GM21825 (cell line): ENCODE measurements at regions not wholly inside any gene's neighbourhood (a gene's known extent, or its start where the extent isn't known, plus 50 kb on each side); places are given as distances from the start of the nearest gene placed in this dataset.

ENCODE experiments used
- ATAC-seq: cut with Tn5 transposase; IDR thresholded peaks from one replicate; pipeline ENCODE4 v1.9.1; 2021; ENCODE audit warnings: mild to moderate bottlenecking, moderate library complexity; ENCODE audit not compliant: unreplicated experiment

DNA sequence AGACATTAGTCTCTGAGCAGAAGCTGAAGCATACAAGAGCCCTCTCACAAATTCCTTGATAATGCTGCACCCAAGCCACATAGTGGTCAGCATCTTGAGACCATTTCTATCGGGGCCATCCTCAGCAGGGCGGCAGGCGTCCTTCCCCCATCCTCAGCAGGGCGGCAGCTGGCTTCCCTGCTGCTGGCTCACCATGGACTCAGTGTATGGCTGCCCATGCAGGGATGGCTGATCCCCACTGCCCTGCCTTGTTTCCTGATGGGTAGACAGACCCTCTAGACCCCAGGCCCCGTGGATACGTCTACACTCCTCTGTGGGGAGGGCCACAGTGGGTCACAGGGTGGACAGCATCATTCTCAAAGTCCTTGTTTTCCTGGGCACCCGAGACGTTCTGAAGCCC, 406.8 kb downstream of the TCERG1L start:
- ATAC-seq: no peak

DNA sequence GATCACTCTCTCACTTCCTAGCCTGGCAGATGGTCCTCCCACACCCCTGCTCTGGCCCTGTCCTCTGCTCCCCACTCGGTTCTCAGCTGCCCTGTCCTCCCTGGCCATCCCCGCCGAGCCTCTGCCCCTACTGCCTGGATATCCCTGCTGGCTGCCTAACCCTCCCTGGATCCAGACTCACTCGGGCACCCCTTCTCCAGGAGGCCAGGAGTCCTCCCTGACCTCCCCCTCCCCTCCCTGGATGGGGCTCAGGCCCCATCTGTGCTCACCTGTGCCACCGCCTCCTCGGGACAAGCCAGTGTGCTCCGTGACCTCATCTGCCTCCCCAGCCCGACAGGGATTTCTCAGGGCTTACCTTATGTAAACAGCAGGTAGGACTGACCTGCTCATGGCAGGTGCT, 406.1 kb downstream of the TCERG1L start:
- no peak for ATAC-seq

DNA sequence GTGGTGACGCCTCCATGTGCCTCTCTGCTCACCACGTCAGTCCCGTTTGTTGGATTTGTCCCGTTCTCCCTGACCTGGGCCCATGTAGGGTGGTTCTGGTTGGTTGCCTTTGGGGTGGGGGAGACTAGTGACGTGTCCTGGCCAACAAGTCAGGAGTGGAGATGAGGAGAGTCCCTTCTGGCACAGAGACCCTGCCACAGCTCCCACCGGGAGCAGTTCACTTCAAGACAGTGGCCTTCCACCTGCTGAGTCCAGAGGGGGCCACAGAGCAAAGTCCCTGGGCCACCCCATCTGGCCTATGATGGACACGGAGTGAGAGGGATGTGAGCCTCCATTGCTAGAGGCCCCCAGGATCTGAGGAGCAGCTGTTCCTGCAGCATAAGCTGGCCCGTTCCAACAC, 405.6 kb downstream of the TCERG1L start:
- ATAC-seq: no peak

DNA sequence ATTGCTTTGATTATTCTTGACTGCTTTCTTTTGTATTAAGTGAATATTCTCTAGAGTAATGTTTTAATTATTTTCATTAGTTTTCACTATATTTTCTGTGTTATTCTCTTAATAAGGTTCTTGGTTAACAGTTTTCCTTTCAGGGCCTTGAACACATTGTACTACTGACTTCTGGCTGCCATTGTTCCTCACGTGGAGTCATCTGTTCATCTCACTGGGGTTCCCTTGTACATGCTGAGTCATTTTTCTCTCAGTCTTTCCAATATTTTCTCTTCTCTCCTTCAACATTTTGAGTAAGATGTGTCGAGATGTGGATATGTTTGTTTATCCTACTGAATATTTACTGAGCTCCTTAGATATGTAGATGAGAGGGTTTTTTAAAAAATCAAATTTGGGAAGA, 400.7 kb downstream of the TCERG1L start:
- ATAC-seq: no peak

DNA sequence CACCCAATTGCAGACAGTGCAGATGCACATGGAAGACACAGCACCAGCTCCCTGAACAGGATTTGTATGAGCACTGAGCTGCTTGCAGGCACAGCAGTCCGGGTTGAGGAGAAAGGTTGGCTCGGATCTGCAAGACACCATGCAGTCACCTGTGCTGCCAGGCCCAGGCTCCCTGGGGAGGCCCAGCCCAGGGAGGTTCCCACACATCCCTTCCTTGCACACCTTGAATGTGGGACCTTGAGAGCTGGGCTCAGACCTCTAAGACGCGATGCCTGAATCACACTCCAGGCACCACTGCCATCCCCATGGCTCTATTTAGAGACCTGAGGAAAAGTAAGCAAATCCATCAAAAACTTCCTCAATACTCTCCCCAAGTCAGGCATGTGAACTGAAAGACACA, 397.7 kb downstream of the TCERG1L start:
- no peak for ATAC-seq

DNA sequence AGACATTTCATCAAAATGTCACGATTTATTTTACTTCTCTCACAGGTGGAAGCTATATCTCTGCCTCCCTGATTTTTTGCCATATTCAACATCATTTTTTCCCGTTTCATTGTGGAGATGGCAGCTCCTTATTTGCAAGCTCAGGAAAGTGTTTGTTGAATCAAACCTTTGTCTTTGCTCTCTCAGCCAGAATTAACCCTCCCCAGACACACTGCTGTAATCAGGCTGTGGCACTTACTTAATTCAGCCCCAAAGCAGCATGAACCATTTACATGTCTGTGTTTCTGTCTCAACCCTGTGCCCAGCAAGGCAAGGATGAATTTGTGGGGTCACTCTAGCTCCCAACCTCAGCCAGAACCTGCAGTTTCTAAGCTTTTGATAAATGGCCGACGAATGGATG, 397.2 kb downstream of the TCERG1L start:
- no peak for ATAC-seq

DNA sequence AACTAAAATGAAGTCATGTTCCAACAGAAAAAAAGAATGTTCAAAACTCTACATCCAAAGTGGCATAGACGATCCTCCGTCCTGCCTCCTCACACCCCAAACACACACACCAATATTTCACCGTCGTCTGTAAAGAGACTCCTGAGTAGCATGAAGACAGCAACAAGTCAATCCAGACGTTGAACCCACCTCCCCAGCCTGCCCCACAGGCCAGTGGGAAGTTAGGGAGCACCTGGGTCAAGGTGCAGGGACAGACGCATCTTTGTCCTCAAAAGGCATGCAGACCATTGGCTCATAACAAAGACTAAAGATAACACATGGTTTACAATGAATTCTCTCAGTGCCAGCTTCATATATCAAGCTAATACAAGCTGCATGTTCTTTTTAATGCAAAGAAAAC, 396.5 kb downstream of the TCERG1L start:
- no peak for ATAC-seq

DNA sequence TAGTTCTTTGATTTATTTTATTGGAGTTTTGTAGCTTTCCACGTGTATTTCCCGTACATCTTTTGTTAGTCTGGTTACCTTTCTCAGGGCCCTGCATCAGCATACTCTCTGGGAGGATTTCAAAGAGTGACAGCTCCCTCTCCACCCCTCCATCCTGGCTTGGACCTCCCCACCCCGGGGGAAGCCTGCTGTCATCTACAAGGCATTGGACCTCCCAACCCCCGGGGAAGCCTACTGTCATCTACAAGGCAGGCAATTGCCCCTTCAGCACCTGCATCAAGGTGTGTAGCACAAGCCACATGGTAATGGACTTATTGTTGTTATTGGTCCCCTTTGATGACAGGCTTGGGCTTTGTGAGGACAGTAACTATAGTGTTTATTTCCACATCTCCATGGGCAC, 390.1 kb downstream of the TCERG1L start:
- ATAC-seq: no peak

DNA sequence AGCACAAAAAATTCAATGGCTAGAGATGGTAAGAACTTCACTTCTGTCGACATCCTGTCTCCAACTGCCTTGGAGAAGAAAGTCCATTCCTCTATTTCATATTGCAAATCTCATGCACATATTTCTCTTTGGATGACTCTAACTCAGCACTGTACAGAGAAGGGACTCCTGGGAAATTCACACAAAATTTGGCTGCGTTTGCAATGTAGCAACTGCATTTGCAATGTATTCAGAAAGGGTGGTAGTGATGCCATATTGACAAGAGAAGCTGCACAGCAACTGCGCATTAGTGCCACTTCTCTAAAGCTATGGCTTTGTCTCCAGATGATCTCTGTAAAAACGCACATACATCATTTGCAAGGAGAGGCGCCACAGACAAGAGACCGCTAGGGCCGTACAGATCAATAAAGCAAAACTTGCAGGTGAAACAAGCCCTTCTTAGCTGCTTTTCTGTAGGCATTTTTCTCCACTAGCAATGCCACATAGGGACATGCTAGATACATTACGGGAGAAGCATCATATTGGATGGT, 389.5 kb downstream of the TCERG1L start:
- ATAC-seq: no peak

DNA sequence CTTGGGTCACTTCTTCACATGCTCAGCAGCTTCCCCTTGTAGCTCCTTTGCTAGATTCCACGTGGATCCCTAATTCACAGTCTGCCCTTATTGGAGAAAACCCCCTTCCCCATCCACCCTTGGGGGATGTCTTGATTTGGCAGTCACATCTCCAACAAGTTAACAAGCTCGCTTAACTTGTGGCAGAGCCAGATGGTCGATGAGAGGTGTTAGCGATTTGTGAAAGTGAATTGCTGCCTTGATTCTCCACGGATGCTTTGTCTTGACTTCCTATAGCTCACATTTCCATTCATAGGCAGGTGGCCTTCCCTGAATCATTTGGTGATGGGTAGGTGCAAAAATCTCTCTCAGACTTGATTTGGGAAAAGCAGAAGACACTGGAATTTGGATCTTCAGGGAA, 387.9 kb downstream of the TCERG1L start:
- no peak for ATAC-seq

DNA sequence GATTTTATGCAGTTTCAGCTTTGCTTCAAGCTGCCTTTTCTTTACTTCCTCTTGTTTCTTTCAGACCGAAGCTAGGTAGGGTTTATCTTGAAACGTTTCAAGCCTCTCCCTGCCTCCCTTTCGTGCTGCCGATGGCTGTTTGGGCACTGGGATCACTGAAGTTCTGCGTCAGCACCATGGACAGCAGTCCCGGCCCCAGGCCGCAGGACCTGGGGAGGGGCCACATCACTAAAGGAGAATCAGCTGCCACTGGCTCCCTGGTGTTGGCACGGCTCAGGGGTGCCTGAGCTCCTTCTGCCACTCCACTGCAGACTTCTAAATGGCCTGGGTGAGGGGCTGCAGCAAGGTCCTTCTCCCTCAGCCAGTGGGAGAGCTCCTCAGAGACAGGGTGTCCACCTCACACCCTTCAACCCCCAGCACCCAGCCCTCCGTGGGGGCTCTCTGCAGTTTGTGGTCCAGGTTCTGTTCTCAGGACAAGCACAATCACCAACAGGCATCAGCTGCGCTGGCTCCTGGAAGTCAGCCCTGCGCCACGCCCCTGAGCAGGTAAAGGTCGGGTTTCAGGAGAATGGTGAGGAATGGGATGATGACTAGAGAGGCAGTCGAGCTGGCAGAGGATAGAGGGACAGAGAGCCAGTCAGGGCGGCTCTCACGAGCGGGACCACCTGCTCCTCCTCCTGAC, 387.2 kb downstream of the TCERG1L start:
- ATAC-seq: no peak

DNA sequence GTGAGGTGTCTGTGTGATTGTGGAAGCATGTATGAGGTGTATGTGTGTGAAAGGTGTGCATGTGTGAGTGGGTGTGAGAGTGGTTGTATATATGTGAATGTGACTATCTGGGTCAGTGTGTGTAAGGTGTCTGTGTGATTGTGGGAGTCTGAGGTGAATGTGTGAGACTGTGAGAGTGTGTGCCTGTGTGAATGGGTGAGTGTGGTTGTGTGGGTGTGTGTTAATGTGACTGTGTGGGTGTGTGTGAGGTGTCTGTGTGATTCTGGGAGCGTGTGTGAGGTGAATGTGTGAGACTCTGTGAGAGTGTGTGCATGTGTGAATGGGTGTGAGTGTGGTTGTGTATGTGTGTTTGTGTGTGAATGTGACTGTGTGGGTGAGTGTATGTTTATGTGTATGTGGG, 385.1 kb downstream of the TCERG1L start:
- ATAC-seq: no peak

DNA sequence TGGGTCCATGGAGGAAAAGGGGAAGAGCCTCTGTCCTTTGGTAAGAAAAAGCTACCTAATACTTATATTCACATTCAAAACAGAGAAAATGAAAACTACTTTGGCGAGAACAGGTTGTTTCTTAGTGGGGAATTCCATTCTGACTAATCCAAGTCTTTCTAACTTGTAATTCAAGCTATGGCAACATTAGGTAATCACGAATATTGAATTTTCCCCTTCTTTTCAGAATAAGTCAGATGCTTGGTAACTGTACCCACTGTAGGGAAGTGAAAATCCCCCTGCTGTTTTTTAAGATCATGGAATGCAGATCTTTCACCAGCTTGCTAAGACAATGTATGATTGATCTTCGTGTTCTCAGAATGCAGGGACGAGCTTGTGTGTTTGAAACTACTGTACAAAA, 384.4 kb downstream of the TCERG1L start:
- no peak for ATAC-seq

DNA sequence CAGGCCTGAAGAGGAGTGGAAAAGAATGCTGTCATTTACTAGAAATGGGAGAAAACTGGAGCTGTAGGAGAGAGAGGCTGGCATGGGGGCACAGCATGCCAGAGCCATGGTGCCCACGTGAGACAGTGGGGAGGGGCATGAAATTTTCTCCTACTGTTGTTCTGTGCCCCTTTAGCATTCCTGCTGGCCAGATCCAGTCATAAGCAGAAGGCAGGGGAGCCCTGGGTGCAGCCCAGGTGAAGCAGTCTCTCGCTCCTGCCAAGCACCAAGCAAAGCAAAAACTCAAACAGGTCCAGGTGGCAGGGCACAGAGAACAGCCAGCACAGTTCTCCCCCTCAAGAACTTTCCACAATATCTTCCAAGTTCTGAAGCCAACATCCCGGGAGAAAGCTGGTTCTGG, 383.2 kb downstream of the TCERG1L start:
- ATAC-seq: no peak

DNA sequence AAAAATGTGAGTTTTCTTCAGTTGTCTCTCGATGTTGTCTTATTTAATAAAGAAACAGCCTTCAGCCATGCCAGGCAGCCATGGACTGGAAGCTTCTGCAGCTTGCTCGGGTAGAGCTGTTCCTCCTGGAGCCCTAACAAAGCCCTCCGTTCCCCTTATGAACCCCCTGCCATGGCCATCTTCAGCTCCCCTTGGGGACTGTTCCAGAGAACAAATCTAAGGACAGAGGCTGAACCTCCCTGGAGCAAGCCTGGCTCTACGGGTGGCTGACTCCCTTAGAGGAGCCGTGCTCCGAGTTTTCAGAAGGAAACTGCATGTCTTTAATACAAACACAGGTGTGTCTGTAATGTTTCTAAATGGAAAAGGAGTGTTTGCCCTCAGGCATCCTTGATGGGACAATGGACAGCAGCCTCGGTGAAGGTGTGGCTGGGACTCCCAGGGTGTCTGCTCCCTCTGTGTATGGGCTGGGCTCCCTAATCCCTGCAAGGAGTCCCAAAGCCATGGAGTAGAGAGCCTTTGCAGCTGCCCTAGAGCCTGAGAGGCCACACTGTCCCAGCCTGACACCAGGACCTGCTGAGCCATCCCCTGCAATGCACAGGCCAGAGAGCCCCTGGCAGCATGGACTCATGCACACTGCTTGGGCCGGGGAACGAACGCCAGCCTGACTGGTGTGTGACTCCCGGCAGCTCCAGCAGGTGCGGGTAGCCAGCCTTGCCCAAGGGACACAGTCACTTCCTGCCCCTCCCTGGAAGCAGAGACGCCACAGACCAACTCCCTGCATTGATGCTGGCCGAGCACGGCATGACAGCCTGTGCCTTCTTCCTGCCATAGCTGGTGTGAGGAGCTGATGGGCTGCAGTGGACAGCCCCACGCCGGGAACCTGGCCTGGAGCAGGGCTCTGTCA, 381.8 kb downstream of the TCERG1L start:
- ATAC-seq: no peak

DNA sequence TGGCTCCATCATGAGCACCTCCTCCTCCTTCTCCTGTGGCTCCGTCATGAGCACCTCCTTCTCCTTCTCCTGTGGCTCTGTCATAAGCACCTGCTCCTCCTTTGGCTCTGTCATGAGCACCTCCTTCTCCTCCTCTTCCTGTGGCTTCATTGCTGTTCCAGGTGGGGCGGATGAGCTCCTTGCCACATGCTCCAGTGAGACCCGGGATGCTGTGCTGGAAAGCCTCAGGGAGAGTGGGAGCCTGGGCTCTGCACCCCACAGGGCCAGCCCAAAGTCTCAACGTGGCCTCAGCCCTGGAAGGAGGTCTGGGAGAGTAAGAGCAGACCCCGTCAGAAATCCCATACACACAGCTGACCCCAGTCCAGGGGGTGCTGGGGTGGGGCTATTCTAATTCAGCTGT, 380.7 kb downstream of the TCERG1L start:
- ATAC-seq: no peak

DNA sequence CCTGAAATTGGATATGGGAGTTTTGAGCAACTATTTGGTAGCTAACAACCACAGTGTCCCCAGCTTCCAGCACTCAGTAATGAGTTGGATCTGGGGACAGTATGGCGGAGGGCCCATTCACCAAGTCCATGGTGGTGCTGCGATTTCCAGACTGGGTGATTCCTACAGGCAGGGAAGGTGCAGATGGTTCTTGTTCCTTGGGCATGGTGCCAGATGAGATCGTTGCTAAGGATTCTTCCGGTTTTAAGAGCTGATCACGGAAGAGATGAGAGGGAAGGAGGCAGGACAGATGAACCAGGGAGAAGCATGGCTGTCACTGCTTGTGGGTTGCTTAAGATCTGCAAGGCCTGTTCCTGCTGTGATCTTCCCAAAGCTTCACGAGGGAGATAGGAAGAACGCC, 380.3 kb downstream of the TCERG1L start:
- ATAC-seq: no peak

DNA sequence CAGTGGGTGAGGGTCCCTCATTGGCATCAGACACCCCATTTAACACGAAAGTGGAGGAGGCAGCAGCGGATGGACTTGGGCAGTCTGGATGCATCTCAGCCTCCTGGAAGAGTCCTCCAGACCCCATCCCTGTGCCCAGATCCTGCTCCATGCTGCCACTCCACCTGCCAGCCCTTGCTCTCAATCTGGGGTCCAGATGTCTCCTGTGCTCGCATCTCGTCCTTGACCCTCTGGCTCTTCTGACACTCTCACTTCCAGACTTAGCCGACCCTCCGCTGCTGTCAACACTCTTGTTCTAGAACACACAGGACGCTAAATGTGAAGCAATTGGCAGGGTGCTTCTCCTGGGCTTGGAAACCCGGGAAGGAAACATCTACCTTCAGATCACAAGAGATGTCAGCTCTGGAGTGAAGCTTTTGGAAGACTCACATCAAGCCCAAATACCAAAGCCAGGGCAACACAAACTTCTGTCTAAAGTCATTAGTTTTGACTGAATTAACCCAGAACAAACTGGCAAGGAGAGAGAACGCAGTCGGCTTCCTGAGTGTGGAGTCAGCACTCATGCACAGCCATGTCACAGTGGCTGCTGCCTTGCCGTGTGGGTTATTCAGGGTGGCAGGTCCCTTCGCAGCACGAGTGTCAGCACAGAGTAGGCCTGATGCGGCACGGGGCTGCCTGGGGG, 379.1 kb downstream of the TCERG1L start:
- no peak for ATAC-seq

DNA sequence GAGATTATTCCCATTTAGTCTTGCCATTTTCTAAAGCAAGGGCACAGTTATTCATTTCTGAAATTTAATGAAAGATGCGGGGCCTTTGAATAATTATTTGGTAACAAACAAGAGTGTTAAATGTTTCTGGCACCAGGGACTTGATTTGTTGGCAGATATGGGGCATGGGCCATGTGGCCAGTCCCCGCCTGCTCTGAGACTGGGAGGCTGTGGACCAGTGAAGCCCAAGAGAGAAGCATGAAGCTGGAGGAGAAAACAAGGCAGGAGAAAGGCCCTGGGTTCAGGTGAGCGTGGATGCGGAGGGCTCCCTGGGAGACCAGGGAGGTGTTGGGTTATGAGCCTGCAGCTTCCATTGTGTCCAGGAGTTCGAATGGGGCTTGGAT, 378.5 kb downstream of the TCERG1L start:
- ATAC-seq: no peak

DNA sequence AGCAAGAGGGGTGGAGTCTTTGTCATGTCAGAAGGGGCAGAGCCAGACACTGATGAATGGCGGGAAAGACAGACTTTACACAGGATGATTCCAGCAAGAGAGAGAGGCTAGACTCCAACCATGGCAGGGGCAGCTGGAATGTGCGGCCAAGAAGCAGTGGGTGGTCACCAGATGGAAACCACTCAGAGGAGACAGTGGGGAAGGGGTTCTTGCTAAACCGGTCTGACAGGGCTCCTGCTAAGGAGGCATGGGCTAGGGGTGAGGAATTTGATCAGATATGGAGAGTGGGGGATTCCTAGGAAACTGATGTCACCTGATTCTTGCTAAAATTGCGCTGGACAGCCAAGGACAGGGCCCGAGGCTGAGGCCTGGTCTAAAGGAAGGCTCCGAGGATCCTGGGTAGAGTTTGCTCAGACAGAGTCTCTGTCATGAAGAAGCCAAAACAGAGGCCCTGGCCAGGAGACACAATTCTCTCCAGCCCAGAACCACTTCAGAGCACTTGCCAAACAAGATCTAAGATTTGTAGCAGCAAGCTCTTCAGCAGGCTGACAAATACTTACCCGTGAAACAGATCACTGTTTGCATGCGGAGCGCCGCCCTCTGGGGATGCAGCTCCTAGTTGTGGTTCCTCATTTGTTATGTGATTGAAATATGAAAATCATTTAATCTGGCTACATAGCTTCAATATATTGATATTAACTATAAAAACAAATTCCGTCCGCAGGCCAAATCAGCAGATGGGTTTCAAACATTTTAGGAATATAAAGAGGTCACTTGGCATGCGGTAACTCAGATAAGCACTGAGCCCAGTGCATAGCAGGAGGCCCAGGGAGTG, 377.0 kb downstream of the TCERG1L start:
- ATAC-seq: no peak

DNA sequence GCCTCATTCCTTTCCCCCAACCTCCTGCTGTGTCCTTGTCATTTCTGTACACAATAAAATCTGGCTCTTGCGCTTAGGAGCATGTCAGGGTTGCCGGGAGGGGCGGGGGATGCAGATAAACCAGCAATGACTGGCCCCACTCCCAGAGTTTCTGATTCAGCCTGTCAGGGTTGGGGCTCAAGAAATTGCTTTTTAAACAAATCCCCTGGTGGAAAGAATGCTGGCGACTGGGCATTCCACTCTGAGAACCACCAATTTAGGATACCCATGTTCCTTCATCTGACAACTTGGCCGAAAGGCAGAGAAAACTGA, 376.4 kb downstream of the TCERG1L start:
- no peak for ATAC-seq
